ENCODE measurements at regions not wholly inside any gene's neighbourhood (a gene's known extent, or its start where the extent isn't known, plus 50 kb on each side); places are given as distances from the start of the nearest gene placed in this dataset.
A peak's percentile ranks its signal among the peaks of the same experiment; 100 is the strongest.

- ATAC-seq (peak; percentile 46; the same call in 1 of the 2 replicates), DNase-seq (peak; percentile 21)
- H3F3A ChIP-seq (ENCODE audit: low read length, unreplicated experiment) = no peaks in the 10 kb centered on the region
- ChIA-PET CTCF (no interaction called here), POLR2A (ENCODE audit: unreplicated experiment) (no interaction called here)
- no peak overlapping the region for H3K4me3 ChIP-seq (ENCODE audit: low read length)
- H3K79me2 ChIP-seq (ENCODE audit: low read length) = no peaks in the 10 kb centered on the region
- intact Hi-C loops (cut with micrococcal nuclease) = no loop called here
- H3K9ac ChIP-seq (ENCODE audit: low read length) = no peak overlapping the region
- H3K36me3 ChIP-seq (ENCODE audit: low read depth, low read length) = no peaks in the 10 kb centered on the region
- H3K27me3 ChIP-seq (ENCODE audit: low read length) = no peaks in the 10 kb centered on the region
- H3K9me3 ChIP-seq (ENCODE audit: low read length) = no peaks in the 10 kb centered on the region
- no TSS peak for BruUV-seq (replicated peaks)
- no peaks in the 10 kb centered on the region for H3K9me2 ChIP-seq (replicated peaks; ENCODE audit: low read length)
- no peaks in the 10 kb centered on the region for H4K20me1 ChIP-seq (ENCODE audit: low read length)
- no peaks in the 10 kb centered on the region for H3K4me1 ChIP-seq (ENCODE audit: insufficient read depth, low read length)
- no peak overlapping the region for H3K27ac ChIP-seq (ENCODE audit: low read length)
- H3K4me2 ChIP-seq (ENCODE audit: low read length) = no peak overlapping the region
- H2AFZ ChIP-seq (ENCODE audit: low read length) = no peak overlapping the region
- TF ChIP-seq EZH2 (IDR thresholded peaks at IDR 0.05; ENCODE audit: low read length, unreplicated experiment) (no peak), EZH2phosphoT487 (IDR thresholded peaks at IDR 0.05; ENCODE audit: borderline replicate concordance, low read length) (no peak), CTCF (conservative IDR thresholded peaks at IDR 0.05; ENCODE audit: low read depth, low read length) (no peak)
These were observed 482.0 kb downstream of the KCNA4 start for GRCh38 chr11:29534836-29535235.

- H3F3A ChIP-seq (ENCODE audit: low read length, unreplicated experiment) = no peaks in the 10 kb centered on the region
- H3K27ac ChIP-seq (ENCODE audit: low read length) = no peak overlapping the region
- H4K20me1 ChIP-seq (ENCODE audit: low read length) = no peaks in the 10 kb centered on the region
- CTCF ChIA-PET = no interaction called here
- no TSS peak for BruUV-seq (replicated peaks)
- no peaks in the 10 kb centered on the region for H3K27me3 ChIP-seq (ENCODE audit: low read length)
- H3K4me1 ChIP-seq (ENCODE audit: insufficient read depth, low read length) = no peaks in the 10 kb centered on the region
- TF ChIP-seq EZH2phosphoT487 (IDR thresholded peaks at IDR 0.05; ENCODE audit: borderline replicate concordance, low read length) = no peak
- TF ChIP-seq CTCF (conservative IDR thresholded peaks at IDR 0.05; ENCODE audit: low read depth, low read length) = no peak
- no peak for TF ChIP-seq EZH2 (IDR thresholded peaks at IDR 0.05; ENCODE audit: low read length, unreplicated experiment)
- H3K4me3 ChIP-seq (ENCODE audit: low read length) = no peak overlapping the region
- no peak for ATAC-seq
- H3K9me3 ChIP-seq (ENCODE audit: low read length) = no peaks in the 10 kb centered on the region
- H3K9ac ChIP-seq (ENCODE audit: low read length) = no peak overlapping the region
- H3K79me2 ChIP-seq (ENCODE audit: low read length) = no peaks in the 10 kb centered on the region
- DNase-seq = no peak
- intact Hi-C loops (cut with micrococcal nuclease) = no loop called here
- no peaks in the 10 kb centered on the region for H3K36me3 ChIP-seq (ENCODE audit: low read depth, low read length)
- H3K9me2 ChIP-seq (replicated peaks; ENCODE audit: low read length) = no peaks in the 10 kb centered on the region
- no peak overlapping the region for H3K4me2 ChIP-seq (ENCODE audit: low read length)
- POLR2A ChIA-PET (ENCODE audit: unreplicated experiment) = no interaction called here
- no peak overlapping the region for H2AFZ ChIP-seq (ENCODE audit: low read length)
These were observed 485.9 kb downstream of the KCNA4 start for GRCh38 chr11:29530961-29531360.

- TF ChIP-seq EZH2 (IDR thresholded peaks at IDR 0.05; ENCODE audit: low read length, unreplicated experiment) (no peak), CTCF (conservative IDR thresholded peaks at IDR 0.05; ENCODE audit: low read depth, low read length) (peak; percentile 65)
- Histone ChIP-seq H3K79me2 (ENCODE audit: low read length) (no peaks in the 10 kb centered on the region), H3K27me3 (ENCODE audit: low read length) (no peaks in the 10 kb centered on the region), H3K27ac (ENCODE audit: low read length) (no peak overlapping the region), H3K4me3 (ENCODE audit: low read length) (no peak overlapping the region), H3K36me3 (ENCODE audit: low read depth, low read length) (no peaks in the 10 kb centered on the region), H2AFZ (ENCODE audit: low read length) (no peak overlapping the region), H4K20me1 (ENCODE audit: low read length) (no peaks in the 10 kb centered on the region), H3K9me2 (replicated peaks; ENCODE audit: low read length) (no peaks in the 10 kb centered on the region), H3K9me3 (ENCODE audit: low read length) (no peaks in the 10 kb centered on the region), H3K4me1 (ENCODE audit: insufficient read depth, low read length) (no peaks in the 10 kb centered on the region), H3F3A (ENCODE audit: low read length, unreplicated experiment) (no peaks in the 10 kb centered on the region), H3K4me2 (ENCODE audit: low read length) (no peak overlapping the region), H3K9ac (ENCODE audit: low read length) (no peak overlapping the region)
- CTCF ChIA-PET = interaction anchor here (0.7 kb wide), 1 partner anchor 1420 kb away, joined by 4 read pairs; the partner anchor contains the start of gene KIF18A
- peak; percentile 90 for ATAC-seq
- POLR2A ChIA-PET (ENCODE audit: unreplicated experiment) = no interaction called here
- BruUV-seq (replicated peaks) = no TSS peak
- DNase-seq = peak; percentile 72
- intact Hi-C loops (cut with micrococcal nuclease) = no loop called here
These were observed 489.4 kb downstream of the KCNA4 start for GRCh38 chr11:29527391-29527936.
